Sigmoid colon (tissue), 6 donors: ENCODE measurements at regions not wholly inside any gene's neighbourhood (a gene's known extent, or its start where the extent isn't known, plus 50 kb on each side); places are given as distances from the start of the nearest gene placed in this dataset.
"Not testable (repeated sequence)": the region's sequence is repeated elsewhere in the genome, so short reads cannot be mapped to it uniquely, and the experiment has no call there.

Experiments
- DNase-seq: peaks from one replicate; pipeline ENCODE4 v3.0.0-alpha.2; 2019
- H3K27ac ChIP-seq, 4 donors: fragments of 200-600 bp; sonication (generic); one replicate each; pipeline ENCODE4 v1.5.1; 2016 to 2019; ENCODE audit warnings: mild to moderate bottlenecking in 1 of 4
- H3K27me3 ChIP-seq, 3 donors: fragments of 200-600 bp; sonication (generic); one replicate each; pipeline ENCODE4 v1.5.1; 2019; ENCODE audit warnings: mild to moderate bottlenecking in 1 of 3
- H3K36me3 ChIP-seq, 4 donors: fragments of 200-600 bp; sonication (generic); one replicate each; pipeline ENCODE4 v1.5.1; 2016 to 2019
- H3K4me1 ChIP-seq, 4 donors: fragments of 200-600 bp; sonication (generic); one replicate each; pipeline ENCODE4 v1.5.1; 2017 to 2019
- H3K4me3 ChIP-seq, 4 donors: fragments of 200-600 bp; sonication (generic); one replicate each; pipeline ENCODE4 v1.5.1; 2017 to 2019; ENCODE audit warnings: mild to moderate bottlenecking in 2 of 4, moderate library complexity in 1 of 4
- H3K9me3 ChIP-seq, 4 donors: fragments of 200-600 bp in 3 of 4; sonication (generic) in 3 of 4; one replicate each; pipeline versions ENCODE4 v1.5.1 to v1.6.1; 2013 to 2019
- EP300 ChIP-seq, 4 donors: sonication (generic); formaldehyde crosslinking; IDR thresholded peaks; one replicate each; pipeline ENCODE4 v1.6.1; 2017; ENCODE audit warnings: antibody characterized with exemption in 4 of 4
- POLR2A ChIP-seq, 2 donors: fragments of 450-650 bp; IDR thresholded peaks; one replicate each; pipeline ENCODE4 v1.6.1; 2016; ENCODE audit warnings: antibody characterized with exemption in 2 of 2, mild to moderate bottlenecking in 2 of 2, moderate library complexity in 2 of 2
- POLR2AphosphoS5 ChIP-seq, 4 donors: sonication (generic); formaldehyde crosslinking; IDR thresholded peaks; one replicate each; pipeline ENCODE4 v1.6.1; 2017; ENCODE audit warnings: antibody characterized with exemption in 4 of 4
- WGBS, 2 donors: extraction: QIAGEN DNeasy Blood & Tissue Kit; methylation state at CpG; one replicate each; pipeline ENCODE4 v1.1.7; 2013; 5-methylcytosine and 5-hydroxymethylcytosine counted together
- intact Hi-C: fragments of 100-400 bp; cut with DNase I; formaldehyde crosslinking; loops from one replicate; pipeline ENCODE4 v1.15.1; 2023
- TF ChIP-seq, protein P1 (sequence below), 4 experiments: fragments of 450-650 bp in 3 of 4; fragments of 200-600 bp in 1 of 4; IDR thresholded peaks; one replicate each; pipeline ENCODE4 v1.5.1; 2016 to 2019; ENCODE audit warnings: antibody characterized with exemption in 4 of 4, mild to moderate bottlenecking in 3 of 4, moderate library complexity in 2 of 4
- donor health status: healthy with polysubstance abuse.
- donor health status: healthy.

GRCh38 chr14:36424478-36425102, 95.4 kb downstream of the NKX2-1 start:
- intact Hi-C loops: no loop called here
- Histone ChIP-seq H3K4me3 (no peak overlapping the region), H3K27ac (no peak overlapping the region), H3K36me3 (no peaks in the 10 kb centered on the region), H3K27me3 (no peaks in the 10 kb centered on the region), H3K4me1 (no peaks in the 10 kb centered on the region), H3K9me3 (no peaks in the 10 kb centered on the region)
- 15 to 49% methylated on average over 3 of the region's 3 CpGs for WGBS, 2 donors
- TF ChIP-seq POLR2AphosphoS5 (IDR thresholded peaks at IDR 0.05) (no peak), EP300 (IDR thresholded peaks at IDR 0.05) (no peak), POLR2A (IDR thresholded peaks at IDR 0.05) (no peak)
- TF ChIP-seq, protein P1, sequence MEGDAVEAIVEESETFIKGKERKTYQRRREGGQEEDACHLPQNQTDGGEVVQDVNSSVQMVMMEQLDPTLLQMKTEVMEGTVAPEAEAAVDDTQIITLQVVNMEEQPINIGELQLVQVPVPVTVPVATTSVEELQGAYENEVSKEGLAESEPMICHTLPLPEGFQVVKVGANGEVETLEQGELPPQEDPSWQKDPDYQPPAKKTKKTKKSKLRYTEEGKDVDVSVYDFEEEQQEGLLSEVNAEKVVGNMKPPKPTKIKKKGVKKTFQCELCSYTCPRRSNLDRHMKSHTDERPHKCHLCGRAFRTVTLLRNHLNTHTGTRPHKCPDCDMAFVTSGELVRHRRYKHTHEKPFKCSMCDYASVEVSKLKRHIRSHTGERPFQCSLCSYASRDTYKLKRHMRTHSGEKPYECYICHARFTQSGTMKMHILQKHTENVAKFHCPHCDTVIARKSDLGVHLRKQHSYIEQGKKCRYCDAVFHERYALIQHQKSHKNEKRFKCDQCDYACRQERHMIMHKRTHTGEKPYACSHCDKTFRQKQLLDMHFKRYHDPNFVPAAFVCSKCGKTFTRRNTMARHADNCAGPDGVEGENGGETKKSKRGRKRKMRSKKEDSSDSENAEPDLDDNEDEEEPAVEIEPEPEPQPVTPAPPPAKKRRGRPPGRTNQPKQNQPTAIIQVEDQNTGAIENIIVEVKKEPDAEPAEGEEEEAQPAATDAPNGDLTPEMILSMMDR (IDR thresholded peaks at IDR 0.05): no peak
- no peak for DNase-seq

- no peak for TF ChIP-seq EP300 (IDR thresholded peaks at IDR 0.05)
- TF ChIP-seq, protein P1 (IDR thresholded peaks at IDR 0.05): no peak
- no peak for TF ChIP-seq POLR2A (IDR thresholded peaks at IDR 0.05)
- TF ChIP-seq POLR2AphosphoS5 (IDR thresholded peaks at IDR 0.05): no peak
- no peaks in the 10 kb centered on the region for H3K4me1 ChIP-seq
- WGBS, 2 donors: 80 to 88% methylated on average over 5 of the region's 5 CpGs
- no peak for DNase-seq
- no peaks in the 10 kb centered on the region for H3K27me3 ChIP-seq
- H3K36me3 ChIP-seq: no peaks in the 10 kb centered on the region
- no peak overlapping the region for H3K4me3 ChIP-seq
- intact Hi-C loops: no loop called here
- no peaks in the 10 kb centered on the region for H3K9me3 ChIP-seq
- no peak overlapping the region for H3K27ac ChIP-seq
Measured at GRCh38 chr14:36423430-36423829, 96.6 kb downstream of the NKX2-1 start.

DNA sequence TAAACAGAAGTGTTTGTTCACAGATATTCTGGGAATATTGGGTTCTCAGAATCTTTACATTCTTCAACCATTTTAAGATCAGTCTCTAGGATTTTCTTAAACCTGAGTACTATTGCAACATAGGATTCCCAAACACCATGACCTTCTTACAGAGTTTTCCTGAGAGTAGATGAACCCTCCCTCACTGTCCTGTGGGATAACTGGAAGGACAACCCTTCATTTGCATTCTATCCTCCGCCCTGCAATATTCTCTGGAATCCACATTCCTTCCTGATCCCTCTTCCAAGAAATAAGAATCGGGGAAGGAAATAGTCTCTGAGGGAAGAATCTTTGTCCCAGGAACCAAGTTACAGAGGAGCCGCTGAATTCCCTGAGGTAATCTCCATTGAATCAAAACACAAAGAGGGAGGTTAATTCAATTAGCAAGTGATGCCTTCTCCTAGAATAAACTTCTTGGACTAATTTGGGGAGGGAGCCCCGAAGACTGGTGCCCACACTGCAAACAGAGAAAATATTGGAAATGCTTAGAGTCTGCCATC, 99.8 kb upstream of the MBIP start:
- Histone ChIP-seq H3K9me3 (no peaks in the 10 kb centered on the region), H3K36me3 (no peaks in the 10 kb centered on the region), H3K27ac (no peak overlapping the region), H3K4me3 (no peak overlapping the region), H3K4me1 (no peaks in the 10 kb centered on the region), H3K27me3 (no peaks in the 10 kb centered on the region)
- 80 to 87% methylated on average over 4 of the region's 4 CpGs for WGBS, 2 donors
- no peak for DNase-seq
- TF ChIP-seq, protein P1 (IDR thresholded peaks at IDR 0.05): no peak
- TF ChIP-seq POLR2A (IDR thresholded peaks at IDR 0.05): no peak
- no peak for TF ChIP-seq POLR2AphosphoS5 (IDR thresholded peaks at IDR 0.05)
- no peak for TF ChIP-seq EP300 (IDR thresholded peaks at IDR 0.05)
- intact Hi-C loops: no loop called here

DNA sequence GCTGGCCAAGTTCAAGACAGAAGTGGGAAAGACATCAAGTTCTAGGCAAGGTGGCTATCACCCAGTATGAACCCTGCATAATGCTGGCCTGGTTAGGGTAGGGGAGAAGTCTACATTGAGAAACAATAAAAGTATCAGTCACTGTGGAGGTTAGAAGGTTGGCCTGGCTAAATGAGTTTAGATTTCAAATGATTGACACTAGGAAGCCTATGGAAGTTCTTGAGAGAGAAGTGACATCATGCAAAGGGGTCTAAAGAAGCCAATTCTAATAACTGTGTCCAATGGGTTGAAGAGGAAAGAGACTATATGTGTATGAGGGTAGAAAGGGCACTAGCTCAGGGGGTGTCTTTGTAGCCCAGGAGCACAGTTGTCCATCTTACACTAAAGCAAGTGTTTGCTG, 98.5 kb upstream of the MBIP start:
- H3K9me3 ChIP-seq: no peaks in the 10 kb centered on the region
- H3K36me3 ChIP-seq: no peaks in the 10 kb centered on the region
- TF ChIP-seq POLR2A (IDR thresholded peaks at IDR 0.05) (no peak), EP300 (IDR thresholded peaks at IDR 0.05) (no peak)
- intact Hi-C loops: no loop called here
- no peak for DNase-seq
- H3K27ac ChIP-seq: no peak overlapping the region
- no peak overlapping the region for H3K4me3 ChIP-seq
- H3K27me3 ChIP-seq: no peaks in the 10 kb centered on the region
- no peaks in the 10 kb centered on the region for H3K4me1 ChIP-seq

DNA sequence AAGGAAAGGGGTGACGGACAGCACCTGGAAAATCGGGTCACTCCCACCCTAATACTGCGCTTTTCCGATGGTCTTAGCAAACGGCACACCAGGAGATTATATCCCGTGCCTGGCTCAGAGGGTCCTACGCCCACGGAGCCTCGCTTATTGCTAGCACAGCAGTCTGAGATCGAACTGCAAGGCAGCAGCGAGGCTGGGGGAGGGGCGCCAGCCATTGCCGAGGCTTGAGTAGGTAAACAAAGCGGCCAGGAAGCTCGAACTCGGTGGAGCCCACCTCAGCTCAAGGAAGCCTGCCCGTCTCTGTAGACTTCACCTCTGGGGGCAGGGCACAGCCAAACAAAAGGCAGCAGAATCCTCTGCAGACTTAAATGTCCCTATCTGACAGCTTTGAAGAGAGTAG, 91.5 kb upstream of the MBIP start:
- H3K36me3 ChIP-seq, DNase-seq, H3K4me3 ChIP-seq, H3K9me3 ChIP-seq, H3K27ac ChIP-seq, intact Hi-C loops, H3K27me3 ChIP-seq, H3K4me1 ChIP-seq: not testable (repeated sequence)
- 89 to 90% methylated on average over 17 of the region's 17 CpGs for WGBS, 2 donors

GRCh38 chr14:36408388-36408787, 88.0 kb upstream of the MBIP start:
- intact Hi-C loops: no loop called here
- no peak for TF ChIP-seq EP300 (IDR thresholded peaks at IDR 0.05)
- TF ChIP-seq, protein P1 (IDR thresholded peaks at IDR 0.05): no peak
- no peak for TF ChIP-seq POLR2A (IDR thresholded peaks at IDR 0.05)
- no peak for TF ChIP-seq POLR2AphosphoS5 (IDR thresholded peaks at IDR 0.05)
- WGBS, 2 donors: 30 to 51% methylated on average over 3 of the region's 3 CpGs
- no peaks in the 10 kb centered on the region for H3K4me1 ChIP-seq
- no peaks in the 10 kb centered on the region for H3K36me3 ChIP-seq
- no peak overlapping the region for H3K27ac ChIP-seq
- no peaks in the 10 kb centered on the region for H3K9me3 ChIP-seq
- no peak for DNase-seq
- H3K4me3 ChIP-seq: no peak overlapping the region
- H3K27me3 ChIP-seq: no peaks in the 10 kb centered on the region
